ENCODE measurements at regions not wholly inside any gene's neighbourhood (a gene's known extent, or its start where the extent isn't known, plus 50 kb on each side); places are given as distances from the start of the nearest gene placed in this dataset.

GRCh38 chr1:201688514-201688913 lies 140.4 kb upstream of the IPO9 start:
- no peak for TF ChIP-seq EZH2 (IDR thresholded peaks at IDR 0.05; ENCODE audit: borderline replicate concordance, insufficient read depth, low read length, poor library complexity, severe bottlenecking)
- TF ChIP-seq POLR2AphosphoS5 (IDR thresholded peaks at IDR 0.05): no peak
- TF ChIP-seq EP300 (conservative IDR thresholded peaks at IDR 0.05; ENCODE audit: poor library complexity, severe bottlenecking): no peak
- TF ChIP-seq MXI1 (conservative IDR thresholded peaks at IDR 0.05; ENCODE audit: poor library complexity, severe bottlenecking): no peak
- no peak for TF ChIP-seq RAD21 (conservative IDR thresholded peaks at IDR 0.05)
- Histone ChIP-seq H3F3A (ENCODE audit: insufficient read depth, low read length, poor library complexity, severe bottlenecking) (peaks cover 4% of the 10 kb centered on the region), H3K9me2 (ENCODE audit: insufficient read depth, low read length) (no peaks in the 10 kb centered on the region), H3K79me2 (replicated peaks; ENCODE audit: insufficient read depth, low read length) (peaks cover 54% of the 10 kb centered on the region), H3K4me2 (ENCODE audit: low read length) (no peak overlapping the region), H3K27ac (ENCODE audit: low read length) (peak overlapping the region; percentile 90), H3K36me3 (ENCODE audit: insufficient read depth, low read length) (no peaks in the 10 kb centered on the region), H3K27me3 (ENCODE audit: insufficient read depth, low read depth, low read length) (no peaks in the 10 kb centered on the region), H2AFZ (ENCODE audit: low read depth, low read length) (no peak overlapping the region), H3K9ac (ENCODE audit: low read length) (no peak overlapping the region), H3K9me3 (ENCODE audit: low read length) (no peaks in the 10 kb centered on the region), H3K4me3 (ENCODE audit: low read length) (peak overlapping the region; percentile 8), H4K20me1 (ENCODE audit: insufficient read depth) (no peaks in the 10 kb centered on the region)

GRCh38 chr1:201689647-201690046 lies 139.3 kb upstream of the IPO9 start:
- TF ChIP-seq RAD21 (conservative IDR thresholded peaks at IDR 0.05) (no peak), EZH2 (IDR thresholded peaks at IDR 0.05; ENCODE audit: borderline replicate concordance, insufficient read depth, low read length, poor library complexity, severe bottlenecking) (no peak), CTCF (IDR thresholded peaks at IDR 0.05; ENCODE audit: poor library complexity, severe bottlenecking) (no peak), REST (IDR thresholded peaks at IDR 0.05; ENCODE audit: borderline replicate concordance) (no peak), POLR2AphosphoS5 (IDR thresholded peaks at IDR 0.05) (no peak), SMC3 (conservative IDR thresholded peaks at IDR 0.05; ENCODE audit: poor library complexity) (no peak), TAF1 (IDR thresholded peaks at IDR 0.05; ENCODE audit: low read depth) (no peak), EP300 (conservative IDR thresholded peaks at IDR 0.05; ENCODE audit: poor library complexity, severe bottlenecking) (no peak), MXI1 (conservative IDR thresholded peaks at IDR 0.05; ENCODE audit: poor library complexity, severe bottlenecking) (no peak)
- Histone ChIP-seq H3K4me3 (ENCODE audit: low read length) (no peak overlapping the region), H3K9ac (ENCODE audit: low read length) (no peak overlapping the region), H3F3A (ENCODE audit: insufficient read depth, low read length, poor library complexity, severe bottlenecking) (peaks cover 4% of the 10 kb centered on the region), H2AFZ (ENCODE audit: low read depth, low read length) (no peak overlapping the region), H3K36me3 (ENCODE audit: insufficient read depth, low read length) (no peaks in the 10 kb centered on the region), H3K27ac (ENCODE audit: low read length) (peak overlapping the region; percentile 19), H3K9me2 (ENCODE audit: insufficient read depth, low read length) (no peaks in the 10 kb centered on the region), H3K9me3 (ENCODE audit: low read length) (no peaks in the 10 kb centered on the region), H3K4me2 (ENCODE audit: low read length) (no peak overlapping the region), H3K79me2 (replicated peaks; ENCODE audit: insufficient read depth, low read length) (peaks cover 57% of the 10 kb centered on the region), H3K27me3 (ENCODE audit: insufficient read depth, low read depth, low read length) (no peaks in the 10 kb centered on the region), H4K20me1 (ENCODE audit: insufficient read depth) (no peaks in the 10 kb centered on the region)
